ENCODE measurements at regions not wholly inside any gene's neighbourhood (a gene's known extent, or its start where the extent isn't known, plus 50 kb on each side); places are given as distances from the start of the nearest gene placed in this dataset.

DNA sequence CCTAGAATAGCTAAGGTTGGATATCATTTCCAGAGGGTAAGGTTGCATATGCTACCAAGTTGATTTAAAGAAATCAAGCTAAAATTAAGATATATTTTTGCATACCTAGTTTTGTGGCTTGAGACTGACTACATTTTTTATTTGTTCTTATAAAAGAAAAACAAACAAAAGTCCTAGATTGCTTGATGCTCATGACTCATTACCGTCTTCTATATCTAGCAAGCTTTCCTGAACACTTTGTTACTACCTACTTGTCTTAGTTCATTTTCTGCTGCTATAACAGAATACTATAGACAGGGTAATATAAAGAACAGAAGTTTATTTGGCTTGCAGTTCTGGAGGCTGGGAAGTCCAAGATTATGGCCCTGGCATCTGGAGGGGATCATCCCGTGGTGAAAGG lies 152.1 kb upstream of the THRB start:
- no peak for DNase-seq

DNA sequence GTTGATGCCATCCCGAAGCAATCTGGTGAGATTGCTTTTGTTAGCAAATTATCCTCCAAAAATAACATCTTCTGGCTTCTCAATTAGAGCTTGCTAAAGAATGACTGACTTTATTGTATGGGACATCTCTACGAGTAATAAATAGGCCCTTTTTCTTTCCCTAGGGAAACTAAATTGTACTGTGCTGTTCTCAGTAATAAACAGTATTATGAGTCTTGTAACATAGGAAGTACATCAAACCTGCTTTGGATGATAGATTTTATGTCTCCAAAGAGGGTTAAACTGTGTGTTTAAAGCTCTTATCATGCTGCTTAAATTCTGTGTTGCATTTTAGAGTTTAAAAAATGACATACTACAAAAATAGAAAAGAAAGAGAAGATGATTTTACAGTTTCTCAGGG lies 153.4 kb upstream of the THRB start:
- no peak for DNase-seq

DNA sequence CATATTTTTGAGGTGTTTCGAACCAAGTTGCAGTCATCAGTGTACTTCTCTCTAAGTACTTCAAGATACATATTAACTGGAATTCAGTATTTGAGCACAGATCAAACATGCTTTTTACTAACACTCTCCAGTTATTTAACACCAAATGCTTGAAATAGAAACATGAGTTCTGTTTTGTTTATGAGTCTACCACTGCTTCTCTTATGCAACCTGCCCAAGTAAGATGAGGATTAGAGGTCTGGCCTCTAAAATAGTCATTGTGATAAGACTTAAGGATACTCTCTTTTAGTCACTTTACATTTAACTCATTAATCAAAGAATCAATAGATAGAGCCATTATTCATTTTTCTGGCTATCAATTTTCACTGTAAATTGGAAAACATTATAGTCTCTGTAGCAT lies 156.2 kb upstream of the THRB start:
- no peak for DNase-seq

DNA sequence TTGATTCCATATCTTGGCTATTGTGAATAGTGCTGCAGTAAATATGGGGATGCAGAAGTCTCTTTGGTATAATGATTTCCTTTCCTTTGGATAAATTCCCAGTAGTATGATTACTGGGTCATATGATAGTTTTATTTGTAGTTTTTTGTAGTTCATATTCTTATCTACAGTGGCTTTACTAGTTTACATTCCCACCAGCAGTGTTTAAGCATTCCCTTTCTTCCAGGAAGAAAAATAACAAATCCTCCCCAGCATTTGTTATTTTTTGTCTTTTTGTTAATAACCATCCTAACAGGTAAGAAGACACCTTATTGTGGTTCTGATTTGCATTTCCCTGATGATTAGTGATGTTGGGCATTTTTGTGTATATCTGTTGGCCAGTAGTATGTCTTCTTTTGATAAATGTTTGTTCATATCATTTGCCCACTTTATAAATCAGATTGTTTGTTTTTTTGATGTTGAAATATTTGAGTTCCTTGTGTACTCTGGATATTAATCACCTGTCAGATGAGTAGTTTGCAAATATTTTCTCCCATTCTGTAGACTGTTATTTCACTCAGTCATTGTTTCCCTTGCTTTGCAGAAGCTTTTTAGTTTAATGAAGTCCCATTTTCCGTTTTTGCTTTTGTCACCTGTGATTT lies 163.3 kb upstream of the THRB start:
- DNase-seq: no peak

DNA sequence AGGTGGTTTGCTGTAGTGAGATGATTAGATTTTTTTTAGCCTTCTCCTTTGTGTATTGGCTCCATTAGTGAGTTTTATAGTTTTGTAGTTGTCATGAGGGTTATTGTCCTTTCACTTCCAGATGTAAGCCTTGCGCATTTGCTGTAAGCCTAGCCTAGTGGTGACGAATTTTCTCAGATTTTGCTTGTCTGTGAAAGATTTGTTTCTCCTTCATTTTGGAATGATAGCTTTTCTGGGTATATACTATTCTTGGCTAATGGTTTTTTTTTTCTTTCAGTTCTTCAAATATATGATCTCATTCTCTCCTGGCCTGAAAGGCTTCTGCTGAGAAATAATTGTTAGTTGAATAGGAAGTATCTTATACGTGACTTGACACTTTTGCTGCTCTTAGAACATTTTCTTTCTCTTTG lies 166.5 kb upstream of the THRB start:
- no peak for DNase-seq

DNA sequence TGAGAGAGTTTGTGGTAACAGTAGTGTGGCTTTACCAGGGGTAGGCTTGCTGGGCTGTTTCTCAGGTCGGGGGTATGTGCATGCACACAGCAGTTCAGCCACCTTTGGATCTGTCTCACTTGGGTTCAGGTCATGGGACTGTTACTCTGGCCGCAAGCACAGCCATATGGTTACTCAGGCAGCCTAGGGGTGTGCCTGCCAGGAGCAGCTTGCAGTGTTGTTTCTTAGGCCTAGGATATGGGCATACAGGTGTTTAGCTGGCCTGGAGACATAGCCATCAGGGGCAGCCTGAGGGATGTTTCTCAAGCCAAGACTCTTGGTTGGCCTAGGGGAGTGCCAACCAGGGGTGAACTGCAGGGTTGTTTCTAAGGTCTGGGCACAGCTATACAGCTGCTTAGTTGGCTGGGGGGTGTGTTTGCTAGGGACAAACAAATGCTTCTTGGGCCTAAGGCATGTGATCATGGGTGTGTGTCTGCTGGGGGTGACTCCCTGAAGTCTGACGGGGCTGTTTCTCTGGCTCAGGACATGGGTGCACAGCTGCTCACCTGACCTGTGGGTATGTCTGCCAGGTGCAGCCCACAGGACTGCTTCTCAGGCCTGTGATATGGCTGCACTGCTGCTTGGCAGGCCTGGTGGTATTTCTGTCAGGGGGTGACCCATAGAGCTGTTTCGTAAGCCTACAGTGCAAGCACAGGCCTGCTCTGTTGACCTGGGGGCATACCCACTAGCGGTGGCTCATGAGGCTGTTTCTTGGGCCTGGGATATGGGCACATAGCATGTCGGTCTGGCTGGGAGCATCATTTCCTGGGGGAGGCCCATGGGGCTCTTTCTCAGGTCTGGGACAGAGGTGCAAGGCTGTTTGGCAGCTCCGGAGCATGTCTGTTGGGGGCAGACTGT lies 168.0 kb upstream of the THRB start:
- DNase-seq: no peak

DNA sequence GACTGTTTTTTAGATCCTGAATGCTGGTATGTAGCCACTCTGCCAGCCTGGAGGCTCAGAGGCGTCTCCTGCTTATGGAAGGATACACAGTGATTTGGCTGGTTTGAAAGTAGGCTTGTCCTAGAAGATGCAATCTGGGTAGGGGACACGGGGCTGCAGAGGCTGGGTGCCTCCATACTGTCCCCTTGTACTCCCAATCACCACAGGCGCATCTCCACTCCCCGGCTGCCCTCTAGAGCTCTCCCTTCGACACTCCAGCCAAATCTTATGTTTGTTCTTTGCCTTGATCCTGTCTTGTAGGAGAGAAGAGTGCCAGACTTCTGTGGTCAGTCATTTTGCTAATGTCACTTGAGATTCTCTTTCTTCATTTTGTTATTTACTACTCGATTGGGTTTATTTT lies 168.8 kb upstream of the THRB start:
- no peak for DNase-seq

DNA sequence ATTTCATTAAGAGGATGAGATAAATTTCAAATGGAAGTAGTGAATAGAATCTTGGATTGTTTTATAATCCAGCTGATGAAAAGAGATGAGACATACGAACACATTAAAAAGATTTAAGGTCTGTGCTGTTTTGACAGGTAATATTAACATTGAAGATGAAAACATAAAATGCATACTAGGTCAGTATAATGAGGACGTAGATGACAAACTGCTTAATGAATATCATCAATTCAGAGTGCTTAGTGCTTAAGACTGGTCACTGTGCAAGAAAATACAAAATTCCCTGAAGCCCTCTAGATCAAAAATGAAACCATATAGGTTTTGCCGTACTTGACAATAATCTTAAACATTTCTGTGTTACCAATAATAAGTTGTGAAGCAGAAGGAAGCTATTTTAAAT lies 173.4 kb upstream of the THRB start:
- DNase-seq: no peak

DNA sequence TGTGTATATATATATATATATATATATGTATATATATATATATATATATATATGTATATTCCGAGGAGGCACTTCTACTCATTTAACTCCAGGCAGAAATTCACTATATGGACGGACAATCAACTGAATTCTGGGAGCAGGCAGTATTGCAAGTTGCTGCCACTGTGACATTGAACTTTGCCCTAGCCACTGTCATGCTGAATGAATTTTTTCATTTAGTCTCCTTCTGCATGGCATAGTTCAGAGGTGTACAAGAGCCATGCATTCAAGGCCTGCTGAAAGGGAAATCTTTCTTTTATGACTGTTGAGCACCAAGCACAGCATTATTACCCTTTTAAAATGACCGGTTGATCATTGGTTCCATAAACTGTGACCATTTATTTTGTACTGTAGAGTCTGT lies 176.2 kb upstream of the THRB start:
- no peak for DNase-seq

DNA sequence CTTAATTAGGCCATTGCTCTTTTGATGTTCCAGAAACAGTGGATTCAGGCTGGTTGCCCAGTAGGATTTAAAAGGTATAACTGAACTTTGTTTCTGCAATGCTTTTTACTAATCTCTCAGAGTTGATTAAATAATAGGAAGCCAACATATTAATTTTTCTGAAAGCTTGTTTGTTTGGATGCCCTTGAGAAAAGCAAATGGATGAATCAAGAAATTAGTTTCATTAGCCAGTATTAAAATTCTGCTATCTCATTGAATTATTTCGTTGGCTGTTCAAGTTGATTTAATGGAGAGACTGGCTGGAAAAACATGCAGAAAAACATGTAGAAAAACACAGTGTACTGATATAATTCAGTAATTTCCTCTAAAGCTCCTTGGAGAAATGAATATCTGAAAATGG lies 178.9 kb upstream of the THRB start:
- DNase-seq: no peak

DNA sequence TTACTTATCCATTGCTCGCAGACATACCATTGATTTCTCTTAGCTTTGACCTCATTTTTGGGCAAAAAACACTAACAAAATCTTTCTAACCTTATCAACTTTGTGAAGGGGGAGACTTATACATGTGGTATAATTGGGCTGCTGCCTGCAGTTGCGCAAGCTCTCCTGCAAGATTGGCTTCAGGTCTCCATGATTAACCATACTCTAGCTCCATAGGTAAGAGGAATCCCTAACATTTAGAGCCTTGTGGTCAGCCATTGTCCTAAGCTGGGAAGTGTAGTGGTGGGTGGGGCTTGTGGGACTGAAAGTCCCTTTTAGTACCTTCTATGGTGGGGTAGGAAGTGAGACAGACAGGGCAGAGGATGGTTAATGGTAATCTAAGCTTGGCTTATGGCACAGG lies 179.6 kb upstream of the THRB start:
- no peak for DNase-seq

DNA sequence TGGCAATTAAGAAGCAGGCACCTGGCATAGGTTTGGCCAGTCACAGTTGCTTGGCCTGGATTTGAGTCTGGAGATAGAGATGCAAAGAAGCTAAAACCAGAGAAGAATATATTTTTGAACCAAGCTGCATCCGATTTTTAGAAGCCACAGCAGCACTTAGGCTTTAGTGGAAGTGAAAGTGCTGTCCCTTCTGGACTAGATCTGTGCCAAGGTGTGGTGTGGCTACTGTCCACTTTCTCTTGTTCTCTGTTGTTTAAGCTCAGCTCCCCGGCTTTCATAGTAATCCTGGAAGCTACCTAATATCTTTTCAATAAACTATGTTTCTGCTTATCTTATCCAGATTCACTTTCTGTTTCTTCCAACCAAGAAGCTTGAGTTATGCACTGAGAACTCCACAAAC lies 183.4 kb upstream of the THRB start:
- no peak for DNase-seq

DNA sequence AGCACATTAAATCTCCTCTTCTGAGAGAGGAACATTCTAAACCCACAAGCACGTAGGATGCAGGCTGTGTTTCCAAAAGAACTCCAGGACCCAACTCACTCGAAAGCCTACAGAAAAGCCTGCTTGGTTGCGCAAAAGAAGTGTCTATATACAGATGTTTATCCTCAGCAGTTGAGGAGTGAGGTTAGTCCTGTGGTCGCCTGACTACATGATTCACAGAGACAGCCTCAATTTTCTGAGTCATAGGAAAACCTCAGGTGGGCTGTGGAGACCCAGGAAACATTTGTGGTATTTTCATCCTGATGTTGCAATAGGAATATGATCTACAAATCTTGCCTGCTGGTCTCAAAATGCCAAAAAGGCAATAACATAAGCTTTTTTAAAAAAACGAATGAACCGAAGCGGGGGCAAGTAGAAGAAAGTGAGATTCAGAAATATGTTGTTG lies 183.8 kb upstream of the THRB start:
- DNase-seq: peak; percentile 25

DNA sequence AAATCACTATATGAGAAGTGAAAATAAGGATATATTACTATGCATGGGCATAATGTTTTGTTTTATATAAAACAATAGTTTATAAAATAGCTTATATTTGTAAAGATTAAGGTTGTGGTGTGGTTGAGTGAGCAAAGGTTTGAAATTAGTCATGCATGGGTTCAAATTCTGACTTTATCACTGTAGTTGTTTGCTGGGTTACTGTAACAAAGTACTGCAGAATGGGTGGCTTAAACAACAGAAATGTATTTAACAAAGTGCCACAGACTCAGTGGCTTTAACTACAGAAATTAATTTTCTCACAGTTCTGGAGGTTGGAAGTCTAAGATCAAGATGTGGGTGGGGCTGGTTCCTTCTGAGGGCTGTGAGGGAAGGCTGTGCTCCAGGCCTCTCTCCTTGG lies 184.8 kb upstream of the THRB start:
- no peak for DNase-seq

DNA sequence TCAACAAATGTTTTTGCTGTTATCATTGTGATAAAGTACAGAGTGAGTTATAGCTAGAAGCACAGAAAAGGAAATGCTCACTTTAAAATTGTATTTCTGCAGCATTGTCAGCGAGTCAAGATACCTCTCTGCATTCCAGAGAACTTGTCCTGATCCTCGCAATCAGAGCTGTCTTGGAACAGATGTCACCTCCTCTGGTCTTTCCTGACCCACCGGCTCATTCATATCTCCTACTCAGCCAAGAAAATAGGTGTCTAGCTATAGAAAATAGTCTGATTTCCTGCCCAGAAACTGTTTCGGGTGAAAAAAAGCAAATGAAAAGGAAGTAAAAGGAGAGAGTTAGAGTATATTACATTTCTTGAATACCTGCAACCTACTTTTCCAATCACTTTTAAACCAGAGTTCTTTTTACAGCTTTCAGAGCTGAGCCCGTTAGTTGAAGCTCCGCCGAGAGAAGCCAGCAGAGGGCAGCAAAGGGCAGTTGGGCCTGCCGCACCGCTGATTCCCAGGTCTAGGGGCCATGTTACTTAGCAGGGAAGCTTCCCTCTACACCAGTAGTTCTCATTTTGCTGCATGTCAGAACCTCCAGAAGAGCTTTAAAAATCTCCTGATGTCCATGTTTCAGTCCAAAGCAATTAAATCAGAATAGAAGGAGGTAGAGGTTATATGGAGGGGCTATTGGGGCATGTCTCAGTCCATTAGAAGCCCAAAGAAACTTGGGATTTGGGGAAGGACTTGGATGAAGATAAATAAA lies 185.7 kb upstream of the THRB start:
- DNase-seq: peak; percentile 71

DNA sequence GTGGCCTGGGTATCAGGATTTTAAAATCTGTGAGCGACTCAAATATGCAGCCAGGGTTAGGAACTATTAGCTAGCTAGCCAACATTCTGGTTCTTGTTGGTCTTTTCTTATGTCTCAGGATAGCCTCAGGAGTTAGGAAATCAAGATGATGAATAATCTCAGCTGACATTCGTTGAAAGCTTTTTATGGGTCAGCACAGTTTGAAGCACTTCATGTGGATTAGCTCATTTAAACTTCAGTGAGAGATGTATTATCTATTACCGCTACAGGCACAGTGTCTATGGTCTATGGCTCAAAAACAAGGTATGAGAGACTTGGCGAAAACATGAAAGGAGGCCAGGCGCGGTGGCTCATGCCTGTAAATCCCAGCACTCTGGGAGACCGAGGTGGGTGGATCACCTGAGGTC lies 187.5 kb upstream of the THRB start:
- no peak for DNase-seq

DNA sequence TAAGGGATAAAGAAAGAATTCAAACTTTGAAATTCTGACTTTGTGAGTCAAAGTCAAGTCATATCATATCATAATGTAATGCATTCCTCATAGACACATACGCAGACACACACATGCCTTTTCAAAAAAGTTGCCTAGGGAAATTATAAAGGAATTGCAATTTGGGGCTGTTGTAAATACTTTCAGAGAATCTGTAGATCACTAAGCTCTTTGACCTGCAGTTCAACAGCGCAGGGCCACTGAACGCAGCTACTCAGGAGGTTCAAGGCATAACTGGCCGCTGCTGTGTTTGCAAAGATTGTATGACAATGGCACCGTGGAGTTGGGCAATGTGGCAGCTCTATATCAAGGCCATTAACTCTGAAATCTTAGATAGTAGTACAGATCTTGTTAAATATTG lies 188.4 kb upstream of the THRB start:
- no peak for DNase-seq

DNA sequence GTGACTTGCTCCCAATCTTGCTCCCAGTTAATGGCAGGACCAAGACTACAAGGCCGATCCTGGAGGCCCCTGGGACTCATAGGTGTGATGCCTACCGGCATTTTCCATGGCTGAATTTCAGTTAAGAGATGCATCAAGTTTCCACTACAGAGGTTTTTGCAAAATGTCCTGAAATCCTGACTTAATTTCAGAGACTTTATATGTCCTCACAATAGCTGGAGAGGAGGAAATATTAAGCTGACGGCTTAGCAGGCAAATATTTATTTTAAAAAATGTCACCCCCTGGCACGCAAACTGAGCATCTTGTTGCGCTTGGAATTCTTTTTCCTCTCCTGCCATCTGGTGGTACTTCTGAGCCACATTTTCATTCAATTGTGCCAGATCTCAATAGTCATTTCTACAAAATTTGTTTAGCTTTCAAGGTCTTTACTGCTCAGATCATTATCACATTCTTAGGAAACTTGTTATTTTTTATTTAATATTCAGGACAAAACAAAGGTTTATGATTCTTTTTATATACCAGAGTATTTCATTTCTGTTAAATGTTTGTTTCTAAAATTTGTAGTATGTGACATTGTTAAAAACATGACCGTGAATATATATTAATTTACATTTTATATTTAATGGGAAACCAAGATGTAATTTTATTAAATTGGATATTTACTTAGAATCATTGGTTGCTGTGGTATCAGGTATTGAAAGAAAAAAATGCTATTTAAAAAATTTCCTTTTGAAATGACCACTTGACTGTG lies 189.2 kb upstream of the THRB start:
- DNase-seq: peak; percentile 29

DNA sequence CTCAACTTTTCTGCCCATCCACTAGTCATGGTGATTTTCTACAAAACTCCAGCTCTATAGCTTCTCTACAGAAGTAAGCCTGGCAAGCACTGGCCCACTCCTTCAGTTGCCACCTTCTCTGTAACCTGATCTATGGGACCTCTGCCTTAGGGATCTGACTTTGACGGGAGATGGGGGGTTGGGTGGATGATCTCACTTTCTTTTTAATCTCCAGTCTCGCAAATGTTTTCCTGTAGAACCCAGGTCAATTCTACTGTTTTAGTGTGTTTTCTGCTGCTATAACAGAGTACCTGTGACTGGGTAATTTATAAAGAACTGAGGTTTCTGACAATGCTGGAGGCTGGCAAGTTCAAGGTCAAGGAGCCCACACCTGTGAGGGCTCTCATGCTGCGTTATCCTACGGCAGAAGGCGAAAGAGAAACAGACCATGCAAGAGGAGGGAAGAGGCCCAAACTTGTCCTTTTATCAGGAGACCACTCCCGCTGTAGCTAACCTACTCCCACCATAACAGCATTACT lies 189.9 kb upstream of the THRB start:
- DNase-seq: no peak

DNA sequence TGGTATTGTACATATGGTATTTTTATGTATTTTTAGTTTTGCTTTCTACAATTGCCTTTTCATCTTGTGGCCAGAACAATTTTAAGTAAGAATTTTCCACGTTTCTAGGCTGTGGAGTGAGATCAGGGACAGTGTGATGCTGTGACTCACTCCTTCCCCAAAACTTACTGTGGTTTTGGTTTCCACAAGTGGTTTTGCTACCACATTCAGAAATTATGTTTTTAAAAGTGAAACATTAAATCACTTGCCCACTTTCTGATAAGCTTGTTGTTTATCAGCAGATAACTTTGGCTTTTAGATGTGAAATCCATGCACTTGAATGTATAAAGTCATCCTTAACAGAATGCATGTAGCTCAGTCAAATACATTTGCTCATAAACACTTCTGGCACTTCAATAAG lies 192.2 kb upstream of the THRB start:
- DNase-seq: no peak

DNA sequence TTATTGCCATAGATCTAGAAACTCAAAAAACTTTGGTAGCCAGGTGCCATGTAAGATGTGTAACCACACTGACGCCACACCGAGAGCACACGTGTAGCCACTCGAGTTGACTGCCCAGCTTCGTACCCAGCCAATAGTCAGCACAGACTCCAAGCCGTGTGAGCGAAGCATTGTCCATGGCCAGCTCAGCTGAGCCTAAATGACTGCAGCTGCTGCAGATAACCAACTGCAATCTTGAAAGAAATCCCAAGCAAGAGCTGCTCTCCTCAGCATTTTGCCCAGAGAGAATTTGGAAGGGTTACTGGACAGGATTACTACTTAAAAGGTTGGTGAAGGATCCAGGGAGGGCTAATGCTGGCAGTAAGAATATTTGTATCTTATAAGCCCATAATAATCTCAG lies 193.0 kb upstream of the THRB start:
- DNase-seq: no peak

DNA sequence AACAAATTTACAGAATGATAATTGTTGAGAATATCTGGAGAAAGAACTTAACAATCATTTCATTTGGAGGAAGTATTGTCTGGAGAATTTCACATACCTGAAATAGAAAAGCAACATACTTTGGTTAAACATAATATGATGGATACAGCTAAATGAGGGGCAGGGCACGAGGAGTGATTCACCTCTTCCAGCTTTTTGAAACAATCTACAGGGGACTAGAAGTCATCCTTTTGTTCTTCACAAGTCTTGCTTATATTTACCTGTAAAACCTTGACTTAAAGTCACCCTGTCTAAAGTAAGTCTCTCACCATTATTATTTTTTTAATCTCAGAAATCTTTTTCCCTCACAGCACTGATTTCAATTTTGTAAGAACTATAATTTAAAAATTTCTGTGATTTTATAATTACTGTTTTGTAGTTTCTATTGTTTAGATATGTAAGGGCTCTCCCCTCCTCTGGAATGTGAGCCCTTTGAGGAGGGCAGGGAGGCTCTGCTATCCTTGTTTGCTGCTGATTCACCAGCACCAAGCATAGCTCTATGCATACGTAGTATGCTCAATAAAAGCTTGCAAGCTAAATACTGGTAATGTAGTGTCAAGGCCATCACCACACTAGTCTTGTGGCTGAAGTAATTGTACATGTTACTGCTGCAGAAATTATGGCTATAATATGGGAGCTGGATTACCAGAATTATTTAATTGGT lies 193.9 kb upstream of the THRB start:
- no peak for DNase-seq
